Breast epithelium (tissue), 4 donors: ENCODE measurements at regions not wholly inside any gene's neighbourhood (a gene's known extent, or its start where the extent isn't known, plus 50 kb on each side); places are given as distances from the start of the nearest gene placed in this dataset.

Experiments used
- DNase-seq, 2 donors: peaks; one replicate each; pipeline ENCODE4 v3.0.0-alpha.2; 2019; ENCODE audit warnings: low spot score in 2 of 2
- H3K27ac ChIP-seq, 2 donors: fragments of 200-600 bp; sonication (generic) in 1 of 2; one replicate each; pipeline ENCODE4 v1.5.1; 2016 to 2019; ENCODE audit warnings: mild to moderate bottlenecking in 1 of 2
- H3K27me3 ChIP-seq, 2 donors: fragments of 200-600 bp; sonication (generic) in 1 of 2; one replicate each; pipeline versions ENCODE4 v1.5.1 to v1.6.0; 2017 to 2019; ENCODE audit warnings: control low read depth in 1 of 2, mild to moderate bottlenecking in 1 of 2
- H3K36me3 ChIP-seq: fragments of 200-600 bp; one replicate; pipeline ENCODE4 v1.5.1; 2019
- H3K4me1 ChIP-seq, 2 donors: fragments of 200-600 bp; sonication (generic); one replicate each; pipeline ENCODE4 v1.5.1; 2016 to 2019; ENCODE audit warnings: control low read depth in 1 of 2
- H3K4me3 ChIP-seq, 3 donors: fragments of 200-600 bp; sonication (generic); 1 replicate in 2 of 3; 2 replicates in 1 of 3; pipeline ENCODE4 v1.5.1; 2016 to 2019; ENCODE audit warnings: mild to moderate bottlenecking in 3 of 3, moderate library complexity in 2 of 3
- H3K9me3 ChIP-seq, 2 donors: fragments of 200-600 bp; sonication (generic) in 1 of 2; one replicate each; pipeline ENCODE4 v1.5.1; 2016 to 2019; ENCODE audit warnings: control low read depth in 1 of 2
- POLR2A ChIP-seq: fragments of 450-650 bp; IDR thresholded peaks from one replicate; pipeline ENCODE4 v1.6.1; 2016; ENCODE audit warnings: antibody characterized with exemption, mild to moderate bottlenecking, moderate library complexity
- POLR2AphosphoS5 ChIP-seq, 3 donors: sonication (generic); formaldehyde crosslinking; IDR thresholded peaks; one replicate each; pipeline ENCODE4 v1.6.1; 2017; ENCODE audit warnings: antibody characterized with exemption in 3 of 3
- intact Hi-C: fragments of 100-400 bp; cut with DNase I; formaldehyde crosslinking; loops from one replicate; pipeline ENCODE4 v1.15.1; 2023; ENCODE audit warnings: low total_unique reads
- TF ChIP-seq, protein P1 (sequence below), 3 donors: fragments of 450-650 bp; IDR thresholded peaks; one replicate each; pipeline ENCODE4 v1.5.1; 2016 to 2017; ENCODE audit warnings: antibody characterized with exemption in 3 of 3, mild to moderate bottlenecking in 3 of 3, moderate library complexity in 3 of 3

- DNase-seq = no peak
- H3K4me3 ChIP-seq = no peak overlapping the region
- H3K4me1 ChIP-seq = no peaks in the 10 kb centered on the region
- intact Hi-C loops = no loop called here
- H3K27me3 ChIP-seq = peaks cover 4 to 46% of the 10 kb centered on the region in 2 donors
- no peaks in the 10 kb centered on the region for H3K36me3 ChIP-seq
- TF ChIP-seq, protein P1, sequence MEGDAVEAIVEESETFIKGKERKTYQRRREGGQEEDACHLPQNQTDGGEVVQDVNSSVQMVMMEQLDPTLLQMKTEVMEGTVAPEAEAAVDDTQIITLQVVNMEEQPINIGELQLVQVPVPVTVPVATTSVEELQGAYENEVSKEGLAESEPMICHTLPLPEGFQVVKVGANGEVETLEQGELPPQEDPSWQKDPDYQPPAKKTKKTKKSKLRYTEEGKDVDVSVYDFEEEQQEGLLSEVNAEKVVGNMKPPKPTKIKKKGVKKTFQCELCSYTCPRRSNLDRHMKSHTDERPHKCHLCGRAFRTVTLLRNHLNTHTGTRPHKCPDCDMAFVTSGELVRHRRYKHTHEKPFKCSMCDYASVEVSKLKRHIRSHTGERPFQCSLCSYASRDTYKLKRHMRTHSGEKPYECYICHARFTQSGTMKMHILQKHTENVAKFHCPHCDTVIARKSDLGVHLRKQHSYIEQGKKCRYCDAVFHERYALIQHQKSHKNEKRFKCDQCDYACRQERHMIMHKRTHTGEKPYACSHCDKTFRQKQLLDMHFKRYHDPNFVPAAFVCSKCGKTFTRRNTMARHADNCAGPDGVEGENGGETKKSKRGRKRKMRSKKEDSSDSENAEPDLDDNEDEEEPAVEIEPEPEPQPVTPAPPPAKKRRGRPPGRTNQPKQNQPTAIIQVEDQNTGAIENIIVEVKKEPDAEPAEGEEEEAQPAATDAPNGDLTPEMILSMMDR (IDR thresholded peaks at IDR 0.05) = no peak
- TF ChIP-seq POLR2A = no peak
- no peak for TF ChIP-seq POLR2AphosphoS5 (IDR thresholded peaks at IDR 0.05)
- H3K27ac ChIP-seq = no peak overlapping the region
- H3K9me3 ChIP-seq = no peaks in the 10 kb centered on the region
Observed at GRCh38 chrX:115958687-115959359, 211.7 kb upstream of the AGTR2 start.

GRCh38 chrX:115960440-115961084, 210.0 kb upstream of the AGTR2 start:
- DNase-seq = no peak
- Histone ChIP-seq H3K9me3 (no peaks in the 10 kb centered on the region), H3K27me3 (peaks cover 4 to 46% of the 10 kb centered on the region in 2 donors), H3K4me1 (no peaks in the 10 kb centered on the region), H3K4me3 (no peak overlapping the region), H3K36me3 (no peaks in the 10 kb centered on the region), H3K27ac (no peak overlapping the region)
- no peak for TF ChIP-seq POLR2A
- TF ChIP-seq, protein P1 (IDR thresholded peaks at IDR 0.05) = no peak
- no peak for TF ChIP-seq POLR2AphosphoS5 (IDR thresholded peaks at IDR 0.05)
- intact Hi-C loops = no loop called here

GRCh38 chrX:115966920-115967319, 203.6 kb upstream of the AGTR2 start:
- Histone ChIP-seq H3K27ac (no peak overlapping the region), H3K36me3 (no peaks in the 10 kb centered on the region), H3K4me1 (no peaks in the 10 kb centered on the region), H3K27me3 (peaks cover 0 to 65% of the 10 kb centered on the region in 2 donors), H3K4me3 (no peak overlapping the region), H3K9me3 (no peaks in the 10 kb centered on the region)
- TF ChIP-seq, protein P1 (IDR thresholded peaks at IDR 0.05) = no peak
- TF ChIP-seq POLR2AphosphoS5 (IDR thresholded peaks at IDR 0.05) (no peak), POLR2A (no peak)
- intact Hi-C loops = no loop called here
- DNase-seq = no peak

- peak in 1 of 2 donors; percentile 37 for DNase-seq
- TF ChIP-seq POLR2AphosphoS5 (IDR thresholded peaks at IDR 0.05) (no peak), POLR2A (no peak)
- TF ChIP-seq, protein P1 (IDR thresholded peaks at IDR 0.05) = no peak
- intact Hi-C loops = no loop called here
- Histone ChIP-seq H3K36me3 (no peaks in the 10 kb centered on the region), H3K27me3 (peaks cover 0 to 71% of the 10 kb centered on the region in 2 donors), H3K27ac (peak overlapping the region; percentile 41 to 70), H3K4me3 (peak overlapping the region; percentile 38 to 61 (median 55)), H3K9me3 (peaks cover 0 to under 1% of the 10 kb centered on the region in 2 donors), H3K4me1 (no peaks in the 10 kb centered on the region)
Observed at GRCh38 chrX:115968436-115969252, 201.9 kb upstream of the AGTR2 start.
